HCT116 (cell line): ENCODE measurements at regions not wholly inside any gene's neighbourhood (a gene's known extent, or its start where the extent isn't known, plus 50 kb on each side); places are given as distances from the start of the nearest gene placed in this dataset.

Experiments used
- ATAC-seq: fragments of 200-7000 bp; cut with Tn5 transposase; 2 replicates; pipeline ENCODE4 v1.9.1; 2020; ENCODE audit warnings: mild to moderate bottlenecking, moderate library complexity
- BruUV-seq: library from RNA; stranded (reverse); fragments of 400-500 nt; replicated peaks from 2 replicates; lab custom pipeline; 2021; lab: Mats Ljungman, UMichigan
- CTCF ChIA-PET: fragments of 300-600 bp; sonication (Branson Sonifier 250); formaldehyde crosslinking; loops from one replicate; lab custom pipeline; 2021; ENCODE audit warnings: antibody characterized with exemption; lab: Charles Lee
- POLR2A ChIA-PET: fragments of 300-600, 350-600 bp; sonication (Branson Sonifier 250); formaldehyde crosslinking; loops from one replicate; lab custom pipeline; 2021; ENCODE audit warnings: antibody characterized with exemption; lab: Charles Lee
- RAD21 ChIA-PET, 2 experiments: fragments of 300-600 bp; sonication (Branson Sonifier 250); formaldehyde crosslinking; loops; one replicate each; lab custom pipeline; 2023; ENCODE audit warnings: low total read pairs in 2 of 2; ENCODE audit not compliant: uncharacterized antibody in 2 of 2, unreplicated experiment in 2 of 2, low non-redundant PET in 1 of 2; lab: Charles Lee
- DNase-seq: peaks from one replicate; pipeline ENCODE4 v3.0.0-alpha.2; 2010; ENCODE audit warnings: low read depth, low spot score
- H2AFZ ChIP-seq: fragments of 200-600 bp; shearing (Covaris generic), sonication (generic); 2 replicates; pipeline ENCODE4 v1.6.1; 2017; ENCODE audit warnings: low read depth, mixed run types, mixed read lengths, antibody characterized with exemption, low read length; ENCODE audit not compliant: poor library complexity, severe bottlenecking
- H3K27ac ChIP-seq: 2 replicates; pipeline ENCODE4 v1.5.1; 2012; ENCODE audit warnings: low read depth, low read length
- H3K27me3 ChIP-seq: fragments of 200-600 bp; sonication (generic); 2 replicates; pipeline ENCODE4 v1.6.1; 2016; ENCODE audit warnings: mixed run types, low read length, mixed read lengths; ENCODE audit not compliant: insufficient read depth
- H3K36me3 ChIP-seq, 2 experiments: fragments of 200-500 bp in 1 of 2; fragments of 200-600 bp in 1 of 2; sonication (Bioruptor generic) in 1 of 2; sonication (generic) in 1 of 2; 2 replicates each; pipeline versions ENCODE4 v1.5.1 to v1.6.1; 2014 to 2016; ENCODE audit warnings: low read length in 2 of 2, inconsistent platforms in 1 of 2, mixed read lengths in 1 of 2, mixed run types in 1 of 2; ENCODE audit not compliant: insufficient read depth in 2 of 2, control insufficient read depth in 1 of 2
- H3K4me1 ChIP-seq, 2 experiments: fragments of 200-600 bp in 1 of 2; sonication (generic) in 1 of 2; 2 replicates each; pipeline versions ENCODE4 v1.5.1 to v1.6.1; 2012 to 2017; ENCODE audit warnings: low read length in 2 of 2, inconsistent platforms in 1 of 2, mild to moderate bottlenecking in 1 of 2, mixed read lengths in 1 of 2, mixed run types in 1 of 2, moderate library complexity in 1 of 2; ENCODE audit not compliant: insufficient read depth in 2 of 2, control insufficient read depth in 1 of 2
- H3K4me2 ChIP-seq: fragments of 200-600 bp; sonication (generic); 2 replicates; pipeline ENCODE4 v1.6.1; 2017; ENCODE audit warnings: mixed run types, low read length, mixed read lengths
- H3K4me3 ChIP-seq, 2 experiments: fragments of 200-600 bp in 1 of 2; sonication (generic) in 1 of 2; replicated peaks in 1 of 2; 2 replicates each; pipeline ENCODE4 v1.5.1; 2011 to 2016; ENCODE audit warnings: low read length in 2 of 2, control low read depth in 1 of 2, low read depth in 1 of 2, mild to moderate bottlenecking in 1 of 2, mixed read lengths in 1 of 2, mixed run types in 1 of 2
- H3K79me2 ChIP-seq: fragments of 200-600 bp; sonication (generic); 2 replicates; pipeline ENCODE4 v1.6.1; 2017; ENCODE audit warnings: mild to moderate bottlenecking, mixed run types, low read length, moderate library complexity, mixed read lengths; ENCODE audit not compliant: insufficient read depth
- H3K9ac ChIP-seq: fragments of 200-600 bp; sonication (generic); 2 replicates; pipeline ENCODE4 v1.6.1; 2016; ENCODE audit warnings: low read length, mixed read lengths
- H3K9me2 ChIP-seq: fragments of 200-600 bp; sonication (generic), shearing (Covaris generic); 2 replicates; pipeline ENCODE4 v1.6.1; 2017; ENCODE audit warnings: mixed run types, mild to moderate bottlenecking, moderate library complexity; ENCODE audit not compliant: insufficient read depth
- H3K9me3 ChIP-seq, 2 experiments: fragments of 200-500 bp in 1 of 2; fragments of 200-600 bp in 1 of 2; sonication (Bioruptor generic) in 1 of 2; sonication (generic) in 1 of 2; 2 replicates each; pipeline ENCODE4 v1.6.1; 2014 to 2017; ENCODE audit warnings: low read length in 2 of 2, mixed read lengths in 2 of 2, inconsistent platforms in 1 of 2, low read depth in 1 of 2, mild to moderate bottlenecking in 1 of 2, mixed run types in 1 of 2, moderate library complexity in 1 of 2; ENCODE audit not compliant: control insufficient read depth in 1 of 2, insufficient read depth in 1 of 2
- H4K20me1 ChIP-seq: fragments of 200-600 bp; sonication (generic), shearing (Covaris generic); 2 replicates; pipeline ENCODE4 v1.6.1; 2017; ENCODE audit warnings: mixed run types, mild to moderate bottlenecking, moderate library complexity; ENCODE audit not compliant: insufficient read depth
- EGR1 ChIP-seq: IDR thresholded peaks from 2 replicates; pipeline ENCODE4 v1.6.1; 2012; ENCODE audit warnings: low read depth
- EZH2 ChIP-seq: fragments of 200-600 bp; sonication (generic); IDR thresholded peaks from 2 replicates; pipeline ENCODE4 v1.6.1; 2017; ENCODE audit warnings: antibody characterized with exemption, mixed run types
- EZH2phosphoT487 ChIP-seq: fragments of 200-600 bp; IDR thresholded peaks from 2 replicates; pipeline ENCODE4 v1.6.1; 2018; ENCODE audit warnings: antibody characterized with exemption, borderline replicate concordance
- FOSL1 ChIP-seq: IDR thresholded peaks from 2 replicates; pipeline ENCODE4 v1.6.1; 2012; ENCODE audit warnings: low read depth
- MAX ChIP-seq: IDR thresholded peaks from 2 replicates; pipeline ENCODE4 v1.6.1; 2012
- POLR2A ChIP-seq: IDR thresholded peaks from 2 replicates; pipeline ENCODE4 v1.7.0; 2011; ENCODE audit warnings: borderline replicate concordance; ENCODE audit not compliant: insufficient read depth, insufficient read length; ENCODE audit errors: extremely low read depth
- REST ChIP-seq: IDR thresholded peaks from 2 replicates; pipeline ENCODE4 v1.6.1; 2012; ENCODE audit warnings: low read depth
- SIN3A ChIP-seq: IDR thresholded peaks from 2 replicates; pipeline ENCODE4 v1.6.1; 2012; ENCODE audit warnings: low read depth
- SP1 ChIP-seq: IDR thresholded peaks from 2 replicates; pipeline ENCODE4 v1.6.1; 2012; ENCODE audit warnings: low read depth
- TCF7L2 ChIP-seq: IDR thresholded peaks from 2 replicates; pipeline ENCODE4 v1.7.0; 2011; ENCODE audit warnings: borderline replicate concordance, inconsistent platforms; ENCODE audit not compliant: insufficient read depth, insufficient read length; ENCODE audit errors: extremely low read depth
- YY1 ChIP-seq: IDR thresholded peaks from 2 replicates; pipeline ENCODE4 v1.6.1; 2011; ENCODE audit warnings: low read length, low read depth, moderate library complexity, mild to moderate bottlenecking; ENCODE audit not compliant: insufficient replicate concordance; ENCODE audit errors: extremely low read depth
- ZFX ChIP-seq: fragments of 450-650 bp; IDR thresholded peaks from 2 replicates; pipeline ENCODE4 v1.6.1; 2017
- intact Hi-C: fragments of 100-400 bp; cut with micrococcal nuclease; formaldehyde crosslinking; loops from 2 replicates; pipeline ENCODE4 v1.10.0; 2022

GRCh38 chr6:50974319-50974718 lies 155.6 kb downstream of the TFAP2B start:
- no peak for DNase-seq
- Histone ChIP-seq H3K9me2 (no peaks in the 10 kb centered on the region), H3K4me2 (no peak overlapping the region), H3K4me1 (no peaks in the 10 kb centered on the region), H3K9me3 (peaks cover 5 to 22% of the 10 kb centered on the region in 2 experiments; a peak in 2 of 4 replicates), H2AFZ (no peak overlapping the region), H3K27ac (no peak overlapping the region), H3K36me3 (no peaks in the 10 kb centered on the region), H3K27me3 (no peaks in the 10 kb centered on the region), H3K4me3 (no peak overlapping the region), H4K20me1 (no peaks in the 10 kb centered on the region), H3K9ac (no peak overlapping the region), H3K79me2 (no peaks in the 10 kb centered on the region)
- intact Hi-C loops: no loop called here
- TF ChIP-seq FOSL1 (no peak), YY1 (no peak), SIN3A (no peak), EZH2 (no peak), ZFX (no peak), EGR1 (no peak), REST (no peak), MAX (no peak), TCF7L2 (no peak), POLR2A (no peak), SP1 (no peak), EZH2phosphoT487 (no peak)
- ChIA-PET POLR2A (no interaction called here), CTCF (no interaction called here), RAD21 (no interaction called here)
- no TSS peak for BruUV-seq
- ATAC-seq: no peak
